ENCODE measurements at regions not wholly inside any gene's neighbourhood (a gene's known extent, or its start where the extent isn't known, plus 50 kb on each side); places are given as distances from the start of the nearest gene placed in this dataset.

DNA sequence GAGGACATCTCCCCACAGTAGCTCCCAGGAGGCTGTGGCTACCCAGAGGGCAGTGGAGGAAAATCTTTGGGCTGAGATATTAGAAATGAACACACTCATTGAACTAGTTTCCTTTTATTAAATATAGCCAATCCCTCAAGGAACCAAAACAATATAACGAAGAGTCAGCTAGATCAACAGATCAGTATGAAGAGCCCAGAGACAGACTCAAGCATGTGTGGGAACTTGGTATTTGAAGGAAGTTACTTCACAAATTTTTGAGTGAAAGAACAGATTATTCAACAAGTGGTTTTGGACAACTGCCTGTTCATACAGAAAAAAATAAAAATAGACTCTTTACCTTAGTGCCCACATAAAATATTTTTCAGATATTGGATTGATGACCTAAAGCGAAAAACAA lies 183.6 kb upstream of the PMFBP1 start:
- Histone ChIP-seq H3K4ac (replicated peaks; ENCODE audit: insufficient read length, low read depth, low read length) (peak overlapping the region; percentile 78), H3K23ac (ENCODE audit: insufficient read length) (no peak overlapping the region), H3K56ac (replicated peaks; ENCODE audit: insufficient read length, low read depth, low read length) (no peak overlapping the region), H3K36me3 (ENCODE audit: control insufficient read depth in 2 of 4, insufficient read depth in 4 of 4, low read length in 3 of 4) (no peaks in the 10 kb centered on the region), H3K9me3 (ENCODE audit: insufficient read depth in 2 of 2, low read depth in 1 of 2, low read length in 1 of 2) (no peaks in the 10 kb centered on the region), H2AK5ac (ENCODE audit: low read depth, low read length) (no peak overlapping the region), H2AFZ (ENCODE audit: low read length) (no peak overlapping the region), H4K91ac (replicated peaks; ENCODE audit: insufficient read length, low read length) (no peak overlapping the region), H3K27ac (ENCODE audit: low read depth, low read length) (no peak overlapping the region), H2BK12ac (ENCODE audit: low read depth, low read length) (no peak overlapping the region), H4K8ac (ENCODE audit: extremely low read depth, insufficient read depth, low read length) (no peak overlapping the region), H3K4me2 (ENCODE audit: insufficient read depth in 1 of 2, low read depth in 2 of 2, low read length in 2 of 2) (no peak overlapping the region), H4K20me1 (replicated peaks in 1 of 2; ENCODE audit: control insufficient read depth in 1 of 2, insufficient read depth in 2 of 2, low read length in 2 of 2) (no peaks in the 10 kb centered on the region), H3K18ac (ENCODE audit: extremely low read depth, low read length) (no peak overlapping the region), H3K23me2 (ENCODE audit: low read depth, low read length) (no peaks in the 10 kb centered on the region; the same call in 1 of the 2 replicates), H3K4me1 (replicated peaks in 1 of 4; ENCODE audit: control insufficient read depth in 3 of 4, insufficient read depth in 4 of 4, low read length in 3 of 4) (no peaks in the 10 kb centered on the region), H2BK5ac (ENCODE audit: low read depth, low read length) (no peak overlapping the region), H3K9ac (replicated peaks in 1 of 4; ENCODE audit: extremely low read depth in 1 of 4, low read depth in 3 of 4, low read length in 3 of 4) (no peak overlapping the region), H2BK20ac (ENCODE audit: low read length) (no peak overlapping the region), H2BK15ac (ENCODE audit: low read length) (no peak overlapping the region), H3K27me3 (replicated peaks in 1 of 4; ENCODE audit: control insufficient read depth in 3 of 4, extremely low read depth in 1 of 4, insufficient read depth in 3 of 4, low read length in 3 of 4) (no peaks in the 10 kb centered on the region), H3K79me2 (ENCODE audit: control insufficient read depth in 1 of 2, insufficient read depth in 2 of 2, low read length in 2 of 2) (no peaks in the 10 kb centered on the region), H3K4me3 (ENCODE audit: extremely low read depth in 1 of 4, insufficient read depth in 2 of 4, low read depth in 3 of 4, low read length in 4 of 4) (no peak overlapping the region), H3K14ac (ENCODE audit: insufficient read length) (no peak overlapping the region), H2BK120ac (replicated peaks; ENCODE audit: low read depth, low read length) (no peak overlapping the region), H4K5ac (ENCODE audit: insufficient read length, low read depth, low read length) (no peak overlapping the region), H3K79me1 (ENCODE audit: low read depth, low read length) (no peaks in the 10 kb centered on the region)
- no peak for TF ChIP-seq CTBP2 (IDR thresholded peaks at IDR 0.05; ENCODE audit: borderline replicate concordance, insufficient read depth, insufficient read length, low read length)
- TF ChIP-seq SP4 (IDR thresholded peaks at IDR 0.05; ENCODE audit: low read length): no peak
- 91% methylated on average over 2 of the region's 2 CpGs; no CpG with 5 or more reads in 1 of the 2 experiments for WGBS, 2 experiments (ENCODE audit: extremely low coverage in 1 of 2, insufficient coverage in 1 of 2, insufficient read length in 1 of 2, insufficient replicate concordance in 2 of 2, low coverage in 1 of 2, low lambda C conversion rate in 2 of 2, missing lambda C conversion rate in 1 of 2)
- CTCF ChIA-PET (ENCODE audit: partially characterized antibody): no interaction called here
- POLR2A ChIA-PET (ENCODE audit: partially characterized antibody): no interaction called here
- DNase-seq (ENCODE audit: low read depth in 1 of 2, low spot score in 2 of 2) (no peak), FAIRE-seq (no peak)
